ENCODE measurements at regions not wholly inside any gene's neighbourhood (a gene's known extent, or its start where the extent isn't known, plus 50 kb on each side); places are given as distances from the start of the nearest gene placed in this dataset.

- no peak for DNase-seq (ENCODE audit: low read depth in 1 of 2, low spot score in 1 of 2)
- H3K9me3 ChIP-seq (ENCODE audit: low read depth), result no peaks in the 10 kb centered on the region
- no peaks in the 10 kb centered on the region for H3K27me3 ChIP-seq
- H3K4me1 ChIP-seq (ENCODE audit: low read depth), result no peaks in the 10 kb centered on the region
- no peak overlapping the region for H3K4me3 ChIP-seq
- H3K36me3 ChIP-seq, result no peaks in the 10 kb centered on the region
- no peak overlapping the region for H3K27ac ChIP-seq
- TF ChIP-seq CTCF (IDR thresholded peaks at IDR 0.05; ENCODE audit: low read depth, low read length), result no peak
Measured at GRCh38 chr3:160084998-160085397, 96.4 kb downstream of the IL12A start.

GRCh38 chr3:160088492-160089137 is 100.0 kb downstream of the IL12A start:
- no peak for TF ChIP-seq CTCF (IDR thresholded peaks at IDR 0.05; ENCODE audit: low read depth, low read length)
- Histone ChIP-seq H3K9me3 (ENCODE audit: low read depth) (no peaks in the 10 kb centered on the region), H3K27me3 (no peaks in the 10 kb centered on the region), H3K27ac (no peak overlapping the region), H3K4me3 (no peak overlapping the region), H3K4me1 (ENCODE audit: low read depth) (no peaks in the 10 kb centered on the region), H3K36me3 (no peaks in the 10 kb centered on the region)
- DNase-seq (ENCODE audit: low read depth in 1 of 2, low spot score in 1 of 2), result no peak

- Histone ChIP-seq H3K27me3 (no peaks in the 10 kb centered on the region), H3K27ac (no peak overlapping the region), H3K4me1 (ENCODE audit: low read depth) (no peaks in the 10 kb centered on the region), H3K9me3 (ENCODE audit: low read depth) (no peaks in the 10 kb centered on the region), H3K36me3 (no peaks in the 10 kb centered on the region), H3K4me3 (no peak overlapping the region)
- DNase-seq (ENCODE audit: low read depth in 1 of 2, low spot score in 1 of 2), result no peak
- TF ChIP-seq CTCF (IDR thresholded peaks at IDR 0.05; ENCODE audit: low read depth, low read length), result no peak
Measured at GRCh38 chr3:160090653-160091052, 102.0 kb downstream of the IL12A start.

- Histone ChIP-seq H3K36me3 (no peaks in the 10 kb centered on the region), H3K27ac (no peak overlapping the region), H3K9me3 (ENCODE audit: low read depth) (no peaks in the 10 kb centered on the region), H3K27me3 (no peaks in the 10 kb centered on the region), H3K4me1 (ENCODE audit: low read depth) (no peaks in the 10 kb centered on the region), H3K4me3 (no peak overlapping the region)
- TF ChIP-seq CTCF (IDR thresholded peaks at IDR 0.05; ENCODE audit: low read depth, low read length), result no peak
- DNase-seq (ENCODE audit: low read depth in 1 of 2, low spot score in 1 of 2), result no peak
Measured at GRCh38 chr3:160091441-160091840, 102.8 kb downstream of the IL12A start.

GRCh38 chr3:160092760-160093159 is 104.1 kb downstream of the IL12A start:
- Histone ChIP-seq H3K27me3 (no peaks in the 10 kb centered on the region), H3K9me3 (ENCODE audit: low read depth) (no peaks in the 10 kb centered on the region), H3K4me3 (no peak overlapping the region), H3K36me3 (no peaks in the 10 kb centered on the region), H3K27ac (no peak overlapping the region), H3K4me1 (ENCODE audit: low read depth) (no peaks in the 10 kb centered on the region)
- no peak for TF ChIP-seq CTCF (IDR thresholded peaks at IDR 0.05; ENCODE audit: low read depth, low read length)
- no peak for DNase-seq (ENCODE audit: low read depth in 1 of 2, low spot score in 1 of 2)

Measured in cardiac muscle cell (in vitro differentiated cells and primary cell).